ENCODE measurements at regions not wholly inside any gene's neighbourhood (a gene's known extent, or its start where the extent isn't known, plus 50 kb on each side); places are given as distances from the start of the nearest gene placed in this dataset.

DNA sequence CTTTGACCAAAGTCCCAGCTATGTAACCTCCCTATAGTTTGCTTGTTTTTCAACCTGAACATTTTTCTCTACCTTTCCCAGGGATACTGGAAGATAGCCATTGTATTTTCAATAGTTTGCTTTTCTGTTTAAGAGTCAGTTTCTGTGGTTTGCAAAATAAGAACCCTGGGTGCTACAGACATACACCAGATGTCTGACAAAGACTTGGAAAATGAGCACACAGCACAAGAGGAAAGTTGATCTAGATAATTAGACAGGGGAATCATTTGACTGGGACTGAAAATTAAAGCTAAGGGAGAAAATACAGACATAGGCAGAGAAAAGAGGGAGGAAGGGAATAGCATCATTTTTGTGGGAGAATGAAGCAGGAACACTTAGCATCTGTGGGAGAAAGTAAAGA is 218.3 kb upstream of the CNKSR2 start:
- TF ChIP-seq, protein P1, sequence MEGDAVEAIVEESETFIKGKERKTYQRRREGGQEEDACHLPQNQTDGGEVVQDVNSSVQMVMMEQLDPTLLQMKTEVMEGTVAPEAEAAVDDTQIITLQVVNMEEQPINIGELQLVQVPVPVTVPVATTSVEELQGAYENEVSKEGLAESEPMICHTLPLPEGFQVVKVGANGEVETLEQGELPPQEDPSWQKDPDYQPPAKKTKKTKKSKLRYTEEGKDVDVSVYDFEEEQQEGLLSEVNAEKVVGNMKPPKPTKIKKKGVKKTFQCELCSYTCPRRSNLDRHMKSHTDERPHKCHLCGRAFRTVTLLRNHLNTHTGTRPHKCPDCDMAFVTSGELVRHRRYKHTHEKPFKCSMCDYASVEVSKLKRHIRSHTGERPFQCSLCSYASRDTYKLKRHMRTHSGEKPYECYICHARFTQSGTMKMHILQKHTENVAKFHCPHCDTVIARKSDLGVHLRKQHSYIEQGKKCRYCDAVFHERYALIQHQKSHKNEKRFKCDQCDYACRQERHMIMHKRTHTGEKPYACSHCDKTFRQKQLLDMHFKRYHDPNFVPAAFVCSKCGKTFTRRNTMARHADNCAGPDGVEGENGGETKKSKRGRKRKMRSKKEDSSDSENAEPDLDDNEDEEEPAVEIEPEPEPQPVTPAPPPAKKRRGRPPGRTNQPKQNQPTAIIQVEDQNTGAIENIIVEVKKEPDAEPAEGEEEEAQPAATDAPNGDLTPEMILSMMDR (conservative IDR thresholded peaks at IDR 0.05 in 1 of 2, IDR thresholded peaks at IDR 0.05 in 1 of 2; ENCODE audit: low read depth in 1 of 2, low read length in 2 of 2), result no peak
- TF ChIP-seq EZH2 (IDR thresholded peaks at IDR 0.05; ENCODE audit: low read length, missing control alignments), result no peak

All from fibroblast of lung (primary cell).